IPS-NIHi7 (cell line): ENCODE measurements at regions not wholly inside any gene's neighbourhood (a gene's known extent, or its start where the extent isn't known, plus 50 kb on each side); places are given as distances from the start of the nearest gene placed in this dataset.

ENCODE experiments used
- DNase-seq: peaks from one replicate; pipeline ENCODE4 v3.0.0; 2012; ENCODE audit warnings: mixed read lengths; ENCODE audit errors: extremely low spot score

- DNase-seq, result no peak
These were observed 199.5 kb downstream of the GPAM start for GRCh38 chr10:111984057-111984456.

- DNase-seq, result no peak
These were observed 197.5 kb downstream of the GPAM start for GRCh38 chr10:111986079-111986478.

DNA sequence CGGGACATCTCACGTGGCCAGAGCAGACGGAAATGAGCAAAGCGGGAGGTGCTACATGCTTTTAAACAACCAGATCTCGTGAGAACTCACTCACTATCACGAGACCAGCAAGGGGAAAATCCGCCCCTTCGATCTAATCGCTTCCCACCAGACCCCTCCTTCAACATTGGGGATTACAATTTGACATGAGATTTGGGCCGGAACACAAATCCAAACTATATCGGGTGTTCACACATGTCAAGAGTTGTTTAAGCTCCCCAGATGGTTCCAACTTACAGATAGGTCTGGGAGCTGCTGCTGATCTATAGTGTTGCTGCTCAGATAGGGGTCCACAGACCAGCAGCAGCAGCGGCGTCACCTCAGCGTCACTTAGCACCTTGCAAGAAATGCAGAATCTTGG lies 194.9 kb downstream of the GPAM start:
- DNase-seq, result no peak

DNA sequence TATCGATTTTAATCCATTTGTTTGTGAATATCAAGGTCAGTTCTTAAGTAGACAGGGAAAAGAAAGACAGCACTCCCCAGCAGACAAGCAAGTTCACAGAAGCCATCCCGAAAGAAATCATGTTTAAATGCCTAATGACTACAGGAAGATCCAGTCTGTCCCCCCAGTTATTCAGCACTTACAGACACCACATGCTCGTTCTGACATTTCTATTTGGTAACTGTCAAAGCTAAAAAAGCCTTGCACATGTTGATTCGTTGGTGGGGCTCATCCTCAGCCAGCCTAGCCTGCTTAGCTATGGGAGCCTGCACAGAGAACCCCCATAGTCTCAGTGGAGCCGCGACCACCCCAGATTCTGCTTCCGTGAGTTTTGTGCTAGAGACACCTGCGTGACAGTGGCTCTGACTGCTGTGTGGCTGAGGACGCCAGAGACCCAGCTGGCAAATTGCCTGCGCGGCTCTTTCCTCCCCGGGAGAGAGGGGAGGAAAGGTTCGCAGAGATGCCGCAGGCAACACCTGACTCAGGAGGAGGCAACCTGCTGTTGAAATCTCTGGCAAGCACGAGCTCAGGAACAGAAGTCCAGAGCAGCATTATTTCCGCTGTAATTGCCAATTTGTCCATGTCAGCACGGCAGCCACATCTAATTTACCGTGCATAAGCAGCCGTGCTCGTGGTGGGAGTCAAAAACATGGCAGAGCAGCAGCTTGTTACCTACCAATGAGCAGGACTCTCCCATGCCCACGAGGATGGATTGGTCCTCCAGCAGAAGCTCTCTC lies 194.2 kb downstream of the GPAM start:
- DNase-seq, result no peak

GRCh38 chr10:111990734-111991133 lies 192.8 kb downstream of the GPAM start:
- peak; percentile 35 for DNase-seq

- DNase-seq, result no peak
These were observed 190.2 kb downstream of the GPAM start for GRCh38 chr10:111993321-111993720.

DNA sequence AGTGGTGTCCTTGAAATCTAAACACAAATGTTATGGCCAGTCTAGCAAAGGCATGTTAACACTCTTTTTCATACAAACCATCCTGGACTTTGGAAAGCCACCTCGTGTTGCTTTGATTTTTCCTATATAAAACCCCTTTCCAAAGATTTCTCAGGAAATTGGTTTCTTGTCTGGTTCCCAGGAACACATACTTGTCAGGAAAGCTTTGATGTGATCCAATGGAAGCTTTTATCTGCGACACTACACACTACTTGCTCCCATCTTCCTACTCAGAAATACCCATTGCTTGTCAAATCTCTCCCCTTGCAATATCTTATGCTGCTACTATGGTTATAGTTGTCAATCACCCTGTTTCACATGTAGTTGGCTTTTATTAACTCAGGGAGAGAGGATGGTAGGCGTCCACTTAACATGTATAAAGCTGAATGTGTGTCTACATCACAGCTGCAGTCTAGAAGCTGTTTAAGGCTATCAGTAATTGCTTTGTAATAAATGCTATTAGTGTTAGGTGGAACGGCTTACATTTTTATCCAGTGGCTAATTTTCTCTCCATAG lies 189.6 kb downstream of the GPAM start:
- DNase-seq, result no peak

DNA sequence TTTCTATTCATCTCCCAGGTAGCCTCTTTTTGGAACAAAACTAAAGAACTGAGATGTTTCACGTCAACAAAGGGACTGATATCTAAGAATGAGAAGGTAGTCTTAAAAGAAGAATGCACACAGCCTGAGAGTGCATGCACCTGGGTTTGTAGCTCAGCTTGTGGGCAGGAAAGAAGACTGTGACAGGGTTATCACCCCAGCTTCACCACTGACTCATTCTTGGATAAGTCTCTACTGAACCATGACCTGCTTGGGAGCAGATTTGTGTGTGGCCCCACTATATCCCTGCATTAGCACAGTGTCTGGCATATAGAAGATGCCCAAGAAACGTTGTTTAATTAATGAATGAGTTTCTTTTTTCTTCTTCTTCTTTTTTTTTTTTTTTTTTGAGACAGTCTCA lies 187.5 kb downstream of the GPAM start:
- no peak for DNase-seq

DNA sequence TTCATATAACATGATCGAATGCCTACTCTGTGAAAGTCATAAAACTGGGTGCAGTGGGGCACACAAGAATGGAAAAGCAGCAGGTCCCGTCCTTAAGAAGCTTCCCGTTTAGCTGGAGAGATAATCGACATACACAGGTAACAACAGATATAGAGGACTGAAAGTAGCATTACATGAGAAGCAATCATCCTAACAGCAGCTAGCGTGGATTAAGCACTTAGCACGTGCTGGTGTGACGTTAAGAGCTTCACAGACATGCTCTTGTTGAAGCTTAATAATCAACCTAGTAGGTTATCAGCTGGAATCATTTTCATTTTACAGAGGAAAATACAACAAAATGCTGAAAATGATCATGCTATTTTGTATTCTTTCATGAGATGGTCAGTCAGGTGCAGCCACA lies 184.8 kb downstream of the GPAM start:
- DNase-seq, result no peak

DNA sequence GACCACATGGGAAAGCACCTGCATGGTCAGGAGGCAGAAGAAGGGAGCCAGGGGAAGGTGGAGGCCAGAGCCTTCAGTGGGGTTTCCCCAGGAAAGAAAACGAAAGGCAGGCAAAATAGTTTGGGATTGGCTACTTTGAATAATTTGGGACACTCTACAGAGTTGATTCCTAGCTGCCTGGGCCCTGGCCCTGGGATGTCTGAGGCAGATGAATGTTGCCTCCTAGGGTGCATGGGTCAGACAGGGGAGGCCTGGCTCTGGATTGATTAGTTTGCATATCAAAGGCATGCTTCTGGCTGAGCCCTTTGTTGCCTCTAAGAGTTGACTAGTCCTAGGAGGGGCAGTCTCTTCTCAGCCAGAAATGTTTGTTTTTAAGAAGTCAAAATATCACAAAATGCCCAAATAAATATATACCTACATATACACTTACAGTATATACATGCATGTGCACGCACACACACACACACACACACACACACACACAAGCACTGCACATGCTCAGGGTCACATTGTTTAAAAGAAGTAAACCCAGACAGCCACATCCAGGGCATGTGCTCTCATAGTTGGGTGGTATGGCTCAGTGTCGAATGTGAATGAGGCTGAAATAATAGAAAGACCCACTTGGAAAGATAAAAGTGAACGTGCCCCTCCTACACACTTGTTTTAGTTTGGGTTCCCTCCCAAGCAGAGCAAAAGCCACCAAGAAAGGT lies 184.2 kb downstream of the GPAM start:
- peak; percentile 71 for DNase-seq

DNA sequence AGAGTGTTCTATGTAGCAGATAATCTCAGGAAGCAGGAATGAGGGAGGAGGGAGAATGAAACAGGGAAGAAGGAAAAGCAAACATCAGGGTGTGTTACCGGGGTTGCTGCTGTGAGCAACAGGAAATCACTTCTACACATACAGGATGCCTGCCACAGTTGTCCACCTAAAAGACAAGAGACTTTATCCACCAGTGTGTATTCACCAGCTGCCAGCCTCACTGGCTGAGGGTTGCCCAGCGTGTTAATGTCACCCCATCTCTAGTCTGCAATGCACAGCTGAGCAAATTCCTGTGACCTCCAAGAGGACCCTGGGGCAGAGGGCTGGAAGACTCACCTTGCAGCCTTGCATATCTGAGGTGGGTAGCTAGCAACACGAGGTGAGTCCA lies 183.7 kb downstream of the GPAM start:
- DNase-seq, result no peak

DNA sequence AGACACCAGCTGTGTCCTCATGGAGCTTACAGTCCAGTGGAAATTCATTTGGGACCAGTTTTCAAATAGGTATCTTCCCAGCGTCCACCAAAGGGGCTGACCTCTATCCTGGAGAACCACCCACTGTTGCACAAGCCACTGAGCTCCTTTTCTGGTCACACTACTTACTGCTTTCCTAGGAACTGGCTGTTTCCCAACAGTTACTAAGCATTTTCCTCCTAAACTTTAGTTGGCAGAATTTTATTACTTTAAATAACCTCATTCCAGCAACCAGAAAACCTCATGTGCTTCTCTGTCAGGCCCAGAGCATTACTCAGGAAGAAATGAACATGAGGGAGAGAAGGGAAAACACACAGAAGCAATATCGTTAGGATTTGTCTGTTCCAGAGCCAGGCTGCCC lies 183.1 kb downstream of the GPAM start:
- no peak for DNase-seq

- no peak for DNase-seq
These were observed 181.4 kb downstream of the GPAM start for GRCh38 chr10:112002206-112002605.

GRCh38 chr10:112004075-112004474 lies 179.5 kb downstream of the GPAM start:
- DNase-seq, result no peak

DNA sequence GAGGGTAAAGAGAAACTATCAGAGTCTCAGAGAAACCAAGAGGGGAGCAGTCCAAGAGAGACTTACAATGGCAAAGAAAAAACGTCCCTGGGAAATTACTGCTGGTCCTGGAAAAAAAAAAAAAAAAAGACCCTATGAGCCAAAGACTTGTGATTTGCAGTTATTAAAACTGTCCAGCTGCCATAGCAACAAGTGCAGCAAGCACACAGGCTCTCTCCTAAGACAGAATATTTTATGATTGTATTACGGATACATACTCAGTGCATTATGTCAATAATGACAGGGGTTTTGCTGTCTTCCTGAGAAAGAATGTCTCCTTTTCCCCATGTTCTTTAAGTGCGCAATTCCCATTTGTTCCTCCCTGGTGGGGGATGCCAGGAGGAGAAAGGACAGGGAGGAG lies 178.5 kb downstream of the GPAM start:
- no peak for DNase-seq

DNA sequence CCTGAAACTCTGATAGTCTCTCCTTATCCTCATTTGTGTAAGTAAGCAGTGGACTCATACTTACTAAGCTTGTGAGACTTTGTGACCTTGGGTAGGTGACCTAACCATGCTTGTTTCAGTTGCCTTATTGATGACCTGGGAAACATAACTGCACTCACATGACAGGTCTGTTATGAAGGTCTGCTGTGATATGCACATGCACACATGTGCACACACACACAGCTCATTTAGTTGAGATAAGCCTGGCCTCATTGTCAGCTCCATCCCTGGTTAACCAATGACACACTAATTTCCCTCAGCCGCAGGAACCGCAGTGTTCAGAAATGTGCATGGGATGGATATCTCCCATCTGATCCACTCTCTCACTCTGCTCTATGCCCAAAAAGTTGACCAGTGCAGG lies 177.2 kb downstream of the GPAM start:
- DNase-seq, result no peak

GRCh38 chr10:112006831-112007230 lies 176.7 kb downstream of the GPAM start:
- no peak for DNase-seq

- no peak for DNase-seq
These were observed 161.4 kb downstream of the GPAM start for GRCh38 chr10:112022196-112022595.

- DNase-seq, result no peak
These were observed 159.5 kb downstream of the GPAM start for GRCh38 chr10:112024079-112024478.

- DNase-seq, result no peak
These were observed 158.3 kb downstream of the GPAM start for GRCh38 chr10:112025228-112025627.

DNA sequence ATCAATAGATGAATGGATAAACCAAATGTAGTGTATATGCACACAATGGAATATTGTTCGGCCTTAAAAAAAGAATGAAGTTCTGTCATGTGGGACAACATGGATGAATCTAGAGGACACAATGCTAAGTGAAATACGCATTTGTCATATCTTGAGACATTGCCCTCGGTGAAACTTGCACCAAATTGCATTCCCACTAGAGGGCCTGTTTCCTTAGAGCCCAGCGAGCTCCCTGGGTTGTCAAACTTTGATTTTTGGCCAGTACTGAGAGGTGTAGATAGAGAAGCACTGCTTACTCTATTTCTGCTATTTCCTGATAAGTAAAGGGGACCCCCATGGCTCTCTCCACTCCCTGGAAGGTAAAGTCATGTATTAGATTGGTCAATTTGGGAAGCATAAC lies 157.1 kb downstream of the GPAM start:
- peak; percentile 59 for DNase-seq

DNA sequence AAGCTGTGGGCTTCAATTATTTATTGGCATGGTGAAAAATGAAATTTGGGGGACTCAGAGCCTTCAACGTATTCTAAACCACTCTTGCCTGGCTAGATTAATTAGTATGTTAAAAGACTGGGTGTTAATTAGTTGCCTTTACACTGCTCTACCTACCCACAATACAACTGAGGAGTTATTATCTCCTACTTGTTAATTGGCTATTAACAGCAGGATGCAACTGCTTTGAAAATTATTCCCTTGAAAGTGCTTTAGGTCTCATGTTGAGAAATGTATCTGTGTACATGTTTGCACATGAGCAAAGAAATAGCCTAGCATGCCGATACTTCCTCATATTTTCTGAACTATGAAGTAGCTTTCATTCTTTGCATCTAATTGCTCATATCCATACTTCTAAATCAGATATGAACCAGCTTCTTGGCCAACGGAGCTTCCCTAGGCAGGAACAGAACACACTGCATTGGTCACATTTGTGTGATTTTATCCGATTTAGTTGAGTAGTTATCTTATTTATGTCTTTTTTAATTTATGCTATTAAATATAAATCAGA lies 155.8 kb downstream of the GPAM start:
- no peak for DNase-seq

DNA sequence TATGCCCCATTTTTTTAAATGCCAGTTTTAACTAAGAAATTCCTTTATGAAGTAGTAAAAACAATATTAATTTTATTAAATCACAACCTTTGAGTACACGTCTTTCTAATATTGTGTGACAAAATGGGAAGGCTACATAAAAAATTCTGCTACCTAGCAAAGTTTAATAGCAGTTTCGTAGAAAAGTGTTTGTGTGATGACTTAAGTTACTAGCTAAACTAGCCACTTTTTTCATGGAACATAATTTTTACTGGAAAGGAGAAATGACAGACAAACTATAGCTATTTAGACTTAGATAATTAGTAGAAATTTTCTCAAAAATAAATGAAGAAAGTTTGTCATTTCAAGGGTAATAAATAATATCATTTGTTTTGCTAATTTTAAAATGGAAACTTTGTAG lies 153.1 kb downstream of the GPAM start:
- DNase-seq, result no peak
